ENCODE measurements at regions not wholly inside any gene's neighbourhood (a gene's known extent, or its start where the extent isn't known, plus 50 kb on each side); places are given as distances from the start of the nearest gene placed in this dataset.

DNA sequence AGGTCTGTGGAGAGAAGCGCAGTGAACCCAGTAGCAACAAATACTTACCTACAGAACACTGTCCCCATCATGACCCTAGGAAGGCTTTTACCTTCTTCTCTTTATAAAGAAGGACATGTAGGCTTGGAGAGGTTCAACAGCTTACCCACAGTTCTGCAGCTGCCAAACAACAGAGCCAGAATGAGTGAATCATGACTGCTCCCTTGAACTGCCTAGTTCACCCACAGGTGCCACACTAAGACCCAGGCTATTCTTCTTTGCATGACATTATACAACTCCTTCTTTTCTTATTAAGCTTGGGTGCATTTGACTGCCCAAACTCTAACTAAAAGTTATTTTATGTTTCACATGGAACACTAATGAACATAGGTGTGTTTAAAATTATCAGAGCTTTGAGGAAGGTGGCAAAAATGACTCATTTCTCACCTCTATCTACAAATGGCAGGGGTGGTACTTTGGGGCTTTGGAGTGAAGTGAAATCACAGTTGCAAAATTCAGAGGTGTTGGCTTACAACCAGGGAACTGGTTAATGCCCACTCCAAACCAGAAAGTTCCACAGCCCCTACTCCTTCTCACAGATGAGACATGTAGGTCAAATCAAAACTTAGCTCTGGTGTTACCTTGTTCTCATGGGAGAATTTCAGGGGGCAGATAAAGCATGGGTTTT is 201.6 kb downstream of the SEMA6A start:
- Mint-ChIP-seq H3K27ac (no peak overlapping the region), H3K36me3 (ENCODE audit: low read depth) (peaks cover 2% of the 10 kb centered on the region), H3K4me3 (no peak overlapping the region), H3K4me1 (peaks cover 17% of the 10 kb centered on the region), H3K27me3 (no peaks in the 10 kb centered on the region), H3K9me3 (no peaks in the 10 kb centered on the region)
- DNase-seq, result no peak
- ATAC-seq, result no peak

DNA sequence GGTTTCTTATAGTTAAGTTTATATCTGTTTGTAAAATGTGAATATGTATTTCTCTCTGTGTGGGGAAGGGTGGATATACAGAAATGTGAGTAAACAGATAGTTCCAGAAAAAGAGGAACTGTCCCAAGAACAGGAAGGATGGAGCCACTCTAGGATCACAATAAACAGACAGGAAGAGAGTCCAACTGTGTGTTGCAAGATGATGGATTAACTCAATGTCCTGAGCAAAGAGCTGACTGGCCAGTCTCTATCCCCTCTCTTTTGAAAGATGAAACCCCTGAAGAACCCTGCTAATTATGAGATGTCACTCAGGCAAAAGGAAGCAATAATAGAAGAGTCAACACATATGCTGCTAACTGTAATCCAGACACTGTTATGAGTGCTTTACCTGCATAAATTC is 202.7 kb downstream of the SEMA6A start:
- H3K27me3 Mint-ChIP-seq, result no peaks in the 10 kb centered on the region
- ATAC-seq, result no peak

DNA sequence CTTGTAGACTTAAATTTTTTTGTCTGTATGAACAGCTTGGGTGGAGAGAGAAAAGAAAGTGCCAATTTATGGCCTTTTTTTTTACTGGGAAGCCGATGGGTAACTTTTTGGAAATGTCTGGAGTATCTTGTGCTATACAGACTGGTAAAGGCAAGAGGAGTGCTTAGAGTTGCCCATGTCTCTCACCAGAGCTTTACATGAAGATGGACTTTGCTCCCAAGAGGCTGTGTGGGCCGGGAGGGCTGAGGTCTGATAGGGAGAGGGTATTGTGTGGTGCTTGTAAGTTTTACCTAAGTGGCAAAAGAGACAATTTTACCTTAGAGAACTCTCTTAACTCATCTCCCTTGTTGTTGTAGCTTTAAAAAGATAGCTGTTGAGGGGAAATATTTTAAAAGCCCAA is 203.2 kb downstream of the SEMA6A start:
- no peak for DNase-seq
- Mint-ChIP-seq H3K36me3 (ENCODE audit: low read depth) (peaks cover 2% of the 10 kb centered on the region), H3K4me3 (no peak overlapping the region), H3K27ac (no peak overlapping the region), H3K4me1 (peaks cover 17% of the 10 kb centered on the region), H3K27me3 (no peaks in the 10 kb centered on the region), H3K9me3 (no peaks in the 10 kb centered on the region)
- ATAC-seq, result no peak

More for the DNA sequence above, 202.7 kb downstream of the SEMA6A start:
- Mint-ChIP-seq H3K4me1 (peaks cover 17% of the 10 kb centered on the region), H3K9me3 (no peaks in the 10 kb centered on the region), H3K36me3 (ENCODE audit: low read depth) (peaks cover 2% of the 10 kb centered on the region), H3K27ac (no peak overlapping the region), H3K4me3 (no peak overlapping the region)
- DNase-seq, result no peak

DNA sequence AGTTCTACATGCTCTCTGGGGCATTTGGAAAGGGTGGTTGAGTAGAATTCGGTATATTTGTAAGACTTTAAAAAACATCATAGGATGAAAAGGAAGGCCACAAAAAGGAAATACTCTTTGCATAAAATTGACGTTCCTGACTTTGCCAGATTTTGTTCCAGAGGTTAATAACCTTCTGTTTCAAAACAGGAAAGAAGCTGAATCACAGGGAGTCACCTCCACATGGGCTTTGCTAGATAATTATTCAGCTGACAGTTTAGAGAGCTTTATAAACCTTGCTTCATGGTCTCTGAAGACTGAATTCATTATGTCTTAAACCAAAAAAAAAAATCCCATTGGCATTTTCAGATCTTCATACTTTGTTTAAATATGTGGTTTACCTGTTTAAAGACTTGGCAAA is 203.7 kb downstream of the SEMA6A start:
- Mint-ChIP-seq H3K27ac (no peak overlapping the region), H3K9me3 (peaks cover 1% of the 10 kb centered on the region)

DNA sequence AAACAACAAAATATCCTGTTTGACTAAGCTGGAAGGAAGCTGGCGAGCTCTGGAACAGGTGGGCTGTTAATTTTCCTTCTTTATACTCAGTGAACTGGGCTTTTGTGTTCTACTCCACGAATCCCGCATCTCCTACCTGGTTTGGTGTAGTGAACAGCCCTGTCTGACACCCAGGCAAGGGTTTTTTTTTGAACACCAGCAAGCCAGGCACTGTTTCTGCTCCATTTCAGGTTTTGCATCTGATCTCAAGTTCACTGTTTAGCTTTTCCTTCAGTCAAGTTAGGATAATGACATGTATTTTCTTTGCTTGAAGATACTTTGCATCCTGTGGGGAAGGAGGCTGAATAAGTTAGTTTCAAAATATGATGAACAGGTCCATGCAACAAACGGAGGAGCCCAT is 204.5 kb downstream of the SEMA6A start:
- Mint-ChIP-seq H3K27me3 (no peaks in the 10 kb centered on the region), H3K4me3 (no peak overlapping the region), H3K4me1 (peaks cover 17% of the 10 kb centered on the region), H3K27ac (no peak overlapping the region), H3K36me3 (ENCODE audit: low read depth) (peaks cover 2% of the 10 kb centered on the region), H3K9me3 (peaks cover 8% of the 10 kb centered on the region)
- no peak for ATAC-seq
- DNase-seq, result no peak

More for the DNA sequence above, 203.7 kb downstream of the SEMA6A start:
- peaks cover 2% of the 10 kb centered on the region for H3K36me3 Mint-ChIP-seq (ENCODE audit: low read depth)
- DNase-seq (no peak), ATAC-seq (no peak)
- no peaks in the 10 kb centered on the region for H3K27me3 Mint-ChIP-seq
- H3K4me1 Mint-ChIP-seq, result peaks cover 17% of the 10 kb centered on the region
- H3K4me3 Mint-ChIP-seq, result no peak overlapping the region

DNA sequence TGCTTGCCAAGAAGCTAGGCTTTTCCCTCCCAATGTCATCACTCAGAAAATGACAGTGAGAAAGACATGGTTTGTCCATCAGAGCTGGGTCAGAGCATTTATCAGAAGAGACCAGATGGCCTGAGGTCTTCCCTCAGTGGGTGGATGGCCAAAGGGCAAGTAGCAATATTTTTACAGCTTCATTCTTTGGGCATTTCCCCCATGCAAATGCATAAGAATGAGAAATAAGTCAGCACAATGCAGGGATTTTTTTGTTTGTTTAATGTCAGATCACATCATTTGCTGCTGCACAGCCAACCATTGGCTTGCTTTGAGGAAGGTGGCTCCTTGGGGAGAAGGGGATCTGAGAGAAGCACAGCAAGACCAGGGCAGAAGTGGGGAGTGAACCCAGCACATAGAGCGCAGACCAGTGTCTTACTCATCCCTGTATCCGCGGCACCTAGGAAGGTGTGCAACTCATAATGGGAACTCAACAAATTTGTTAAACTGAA is 209.6 kb downstream of the SEMA6A start:
- Mint-ChIP-seq H3K36me3 (ENCODE audit: low read depth) (peaks cover 12% of the 10 kb centered on the region), H3K27ac (no peak overlapping the region), H3K4me3 (no peak overlapping the region), H3K9me3 (peaks cover 9% of the 10 kb centered on the region), H3K27me3 (no peaks in the 10 kb centered on the region), H3K4me1 (no peaks in the 10 kb centered on the region)
- DNase-seq, result no peak
- ATAC-seq, result no peak

DNA sequence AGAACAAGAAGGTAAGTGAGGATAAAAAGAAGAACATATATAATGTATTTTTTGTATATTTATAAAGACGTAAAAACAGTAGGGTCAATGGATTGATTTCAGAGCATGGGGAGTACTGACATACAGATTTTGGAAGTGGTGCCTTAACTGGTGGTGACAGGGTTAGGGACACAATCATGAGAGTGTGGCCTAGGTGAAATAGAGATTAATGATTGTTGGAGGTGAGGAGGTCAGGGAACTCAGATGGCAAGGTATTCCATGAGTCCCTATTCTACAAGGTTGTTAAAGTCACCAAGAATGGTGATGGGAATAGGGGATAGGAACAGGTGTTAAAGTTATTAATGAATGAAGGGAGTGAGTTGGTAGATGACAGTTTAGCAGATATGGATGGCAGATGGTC is 210.8 kb downstream of the SEMA6A start:
- no peak overlapping the region for H3K27ac Mint-ChIP-seq
- no peak for ATAC-seq
- no peak for DNase-seq
- no peaks in the 10 kb centered on the region for H3K4me1 Mint-ChIP-seq
- peaks cover 12% of the 10 kb centered on the region for H3K36me3 Mint-ChIP-seq (ENCODE audit: low read depth)
- H3K27me3 Mint-ChIP-seq, result no peaks in the 10 kb centered on the region
- H3K4me3 Mint-ChIP-seq, result no peak overlapping the region
- H3K9me3 Mint-ChIP-seq, result peaks cover 9% of the 10 kb centered on the region

DNA sequence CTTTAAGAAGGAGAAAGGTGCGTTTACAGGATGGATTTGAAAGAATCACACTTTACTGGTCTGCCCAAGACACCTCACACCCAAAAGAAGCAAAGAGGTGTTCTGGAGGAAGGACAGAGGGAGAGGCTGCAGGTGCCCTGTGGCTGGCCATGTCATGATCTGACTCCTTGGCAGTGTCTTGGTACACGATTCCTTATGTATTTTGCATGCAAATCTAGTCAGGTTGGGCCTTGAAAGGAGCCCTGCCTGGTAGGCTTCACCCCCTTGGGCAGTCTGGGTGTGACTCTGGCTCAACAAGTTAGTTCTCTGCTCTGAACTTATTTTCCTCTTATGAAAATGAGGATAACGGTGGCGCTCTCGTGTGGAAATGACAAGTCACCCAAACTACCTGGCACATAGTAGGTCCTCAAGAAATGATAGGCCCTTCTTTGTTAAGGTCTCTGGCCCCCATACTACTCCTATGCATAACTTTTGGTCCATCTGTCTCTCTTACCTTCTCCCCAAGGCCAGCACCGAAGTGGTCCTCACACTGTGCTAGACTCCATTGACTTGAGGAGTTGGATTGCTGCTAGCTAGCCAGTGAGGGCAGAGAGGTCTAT is 212.5 kb downstream of the SEMA6A start:
- Mint-ChIP-seq H3K36me3 (ENCODE audit: low read depth) (peaks cover 14% of the 10 kb centered on the region), H3K4me1 (peaks cover 2% of the 10 kb centered on the region), H3K4me3 (no peak overlapping the region), H3K9me3 (peaks cover 9% of the 10 kb centered on the region), H3K27me3 (no peaks in the 10 kb centered on the region), H3K27ac (no peak overlapping the region)
- no peak for ATAC-seq
- DNase-seq, result no peak

DNA sequence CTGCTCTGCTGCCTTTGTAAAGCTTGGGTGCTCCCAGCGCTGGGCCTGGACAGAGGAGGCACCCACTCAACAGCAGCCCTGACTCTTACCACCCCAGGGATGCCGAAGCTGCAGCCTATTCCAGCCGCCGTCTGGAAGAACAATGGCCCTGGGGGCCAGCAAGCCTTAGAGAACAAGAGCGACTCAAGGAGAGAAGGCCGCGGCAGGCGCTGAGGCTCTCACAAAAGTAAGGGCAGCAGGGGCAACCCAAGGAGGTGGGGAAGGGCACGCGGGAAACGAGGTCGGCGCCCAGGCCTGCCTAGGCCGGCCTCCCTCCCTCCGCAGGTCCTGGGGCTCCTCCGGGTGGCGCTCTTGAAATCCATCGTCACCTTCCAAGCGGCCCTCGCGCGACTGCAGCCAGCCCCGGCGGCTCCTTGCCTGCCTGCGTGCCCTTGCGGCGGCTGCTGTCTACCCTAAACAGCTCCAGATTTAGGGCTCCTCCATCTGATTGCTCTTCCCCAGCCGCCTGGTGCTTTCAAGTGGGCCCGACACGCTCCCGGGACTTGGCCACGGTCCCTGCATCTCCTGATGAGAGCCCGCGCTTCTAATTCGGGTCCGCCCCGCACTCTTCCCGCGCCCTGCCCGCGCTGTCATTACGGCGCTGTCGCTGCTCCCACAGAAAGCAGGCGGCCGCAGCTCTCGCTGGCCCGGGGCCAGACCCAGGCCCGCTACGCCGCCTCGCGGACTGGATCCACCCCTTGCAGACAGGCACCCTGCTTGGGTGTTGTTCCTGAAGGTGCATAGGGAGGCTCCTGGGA is 213.3 kb downstream of the SEMA6A start:
- Mint-ChIP-seq H3K4me1 (peaks cover 2% of the 10 kb centered on the region), H3K27ac (no peak overlapping the region), H3K9me3 (peaks cover 9% of the 10 kb centered on the region), H3K27me3 (no peaks in the 10 kb centered on the region), H3K36me3 (ENCODE audit: low read depth) (peaks cover 14% of the 10 kb centered on the region), H3K4me3 (no peak overlapping the region)
- DNase-seq (no peak), ATAC-seq (no peak)

DNA sequence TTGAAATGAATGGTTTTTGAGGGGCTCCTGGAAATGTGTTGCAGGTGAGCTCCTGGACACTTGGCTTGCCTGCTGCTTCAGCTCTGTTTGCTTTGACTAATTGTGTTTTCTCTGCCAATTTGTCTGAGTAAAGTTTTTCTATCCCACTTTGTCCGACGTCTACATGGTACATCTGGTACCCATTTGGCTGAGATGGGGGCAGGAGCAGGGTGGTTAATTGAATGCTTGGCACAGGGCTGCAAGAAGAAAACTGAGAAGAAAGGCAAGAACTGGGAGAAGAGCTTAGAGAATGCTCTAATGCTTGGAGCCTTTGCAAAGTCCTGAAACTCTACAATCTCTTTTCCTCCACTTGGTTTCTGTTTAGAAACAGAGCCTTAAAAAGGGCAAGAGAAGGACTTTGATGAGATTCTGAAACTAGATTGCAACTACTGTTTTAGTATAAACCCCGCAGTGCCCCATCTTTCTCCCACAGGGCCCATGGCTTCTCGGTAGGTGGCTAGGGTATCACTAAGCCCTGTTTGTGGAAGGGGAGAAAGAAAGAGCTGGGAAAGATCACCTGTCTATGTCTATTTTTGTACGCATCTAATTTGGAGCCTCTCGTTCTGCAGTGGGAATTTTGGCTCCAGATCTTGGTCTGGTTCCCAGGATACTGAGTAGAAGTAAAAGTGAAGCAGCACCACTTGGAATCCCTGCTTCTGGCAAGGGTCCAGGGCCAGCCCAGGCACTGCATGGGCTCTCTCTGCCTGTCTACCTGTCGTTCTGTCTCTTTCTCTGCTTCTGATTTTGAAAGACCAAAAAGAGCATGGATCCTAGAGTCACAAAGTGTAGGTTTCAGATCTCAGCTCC is 214.4 kb downstream of the SEMA6A start:
- Mint-ChIP-seq H3K9me3 (peaks cover 3% of the 10 kb centered on the region), H3K27ac (no peak overlapping the region), H3K4me1 (peaks cover 2% of the 10 kb centered on the region), H3K27me3 (no peaks in the 10 kb centered on the region), H3K4me3 (no peak overlapping the region), H3K36me3 (ENCODE audit: low read depth) (peaks cover 16% of the 10 kb centered on the region)
- DNase-seq (no peak), ATAC-seq (no peak)

DNA sequence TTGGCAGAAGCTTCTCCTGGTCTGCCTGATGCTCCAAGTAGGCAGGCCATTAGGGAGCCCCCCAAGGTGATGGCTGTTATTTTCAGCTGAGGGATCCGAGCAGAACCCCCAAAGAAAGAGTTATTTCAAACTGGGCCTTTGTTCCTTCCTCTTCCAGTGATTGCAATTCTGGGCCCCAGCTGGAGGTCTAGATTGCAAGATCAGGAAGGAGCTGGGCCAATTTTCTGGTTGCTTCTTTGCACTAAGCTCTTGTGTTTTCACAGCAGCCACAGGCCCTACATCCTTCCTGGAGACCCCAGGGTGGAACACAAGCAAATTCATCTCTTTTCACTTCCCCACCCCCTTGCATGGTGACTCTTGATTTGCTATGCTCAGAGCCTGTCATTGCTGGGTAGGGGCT is 215.0 kb downstream of the SEMA6A start:
- Mint-ChIP-seq H3K27ac (no peak overlapping the region), H3K27me3 (no peaks in the 10 kb centered on the region), H3K4me1 (peaks cover 2% of the 10 kb centered on the region), H3K4me3 (no peak overlapping the region), H3K9me3 (peaks cover 4% of the 10 kb centered on the region), H3K36me3 (ENCODE audit: low read depth) (peaks cover 17% of the 10 kb centered on the region)
- no peak for DNase-seq
- no peak for ATAC-seq

DNA sequence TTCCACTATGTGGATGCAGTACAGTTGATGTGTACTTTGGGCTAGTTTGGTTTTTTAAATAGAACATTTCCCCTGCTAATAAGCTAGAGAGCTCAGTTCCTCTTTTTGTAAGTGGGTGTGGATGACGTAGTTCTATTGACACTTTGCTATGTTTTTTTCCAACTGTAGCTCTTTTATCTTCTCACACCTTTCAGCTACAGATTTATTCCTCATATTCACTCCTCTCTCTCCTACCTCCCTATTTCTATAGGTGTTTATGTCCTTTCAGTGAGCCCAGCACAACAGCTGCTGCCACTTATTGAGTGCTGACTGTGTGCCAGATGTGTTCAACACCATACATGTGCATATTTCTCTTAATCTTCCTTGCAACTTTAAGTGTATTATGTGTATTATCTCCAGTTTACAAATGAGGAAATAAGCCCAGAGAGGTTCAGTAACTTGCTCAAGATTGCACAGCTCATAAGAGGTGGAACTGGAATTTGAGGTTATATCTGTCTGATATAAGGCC is 215.7 kb downstream of the SEMA6A start:
- no peak for ATAC-seq
- Mint-ChIP-seq H3K27ac (no peak overlapping the region), H3K4me3 (no peak overlapping the region)

DNA sequence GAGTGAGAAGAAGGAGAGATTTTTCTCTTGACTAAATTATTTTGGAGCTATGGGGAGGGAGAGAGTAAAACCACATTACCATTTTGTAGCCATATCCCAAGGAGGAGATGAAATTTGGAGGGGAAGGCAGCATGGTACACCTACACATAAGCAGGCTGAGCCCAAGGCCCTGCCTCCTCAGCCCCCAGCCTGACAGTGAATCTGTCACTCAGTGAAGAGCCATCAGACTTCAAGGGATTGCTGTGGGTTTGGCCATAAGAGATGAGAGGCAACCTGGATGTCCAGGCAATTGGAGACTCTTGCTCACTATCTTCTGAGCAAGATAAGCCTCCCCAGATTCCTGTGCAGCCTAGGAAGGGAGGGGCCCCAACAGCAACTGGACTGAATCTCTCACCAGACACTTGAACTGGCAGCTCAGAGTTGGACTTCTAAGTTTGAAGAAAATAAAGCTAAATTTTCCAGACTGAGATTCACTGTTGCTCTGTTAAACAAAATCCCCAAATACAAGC is 216.6 kb downstream of the SEMA6A start:
- Mint-ChIP-seq H3K27ac (no peak overlapping the region), H3K9me3 (peaks cover 7% of the 10 kb centered on the region), H3K27me3 (no peaks in the 10 kb centered on the region), H3K4me1 (peaks cover 2% of the 10 kb centered on the region), H3K36me3 (ENCODE audit: low read depth) (peaks cover 22% of the 10 kb centered on the region), H3K4me3 (no peak overlapping the region)
- no peak for ATAC-seq
- DNase-seq, result no peak

More for the DNA sequence above, 215.7 kb downstream of the SEMA6A start:
- Mint-ChIP-seq H3K9me3 (peaks cover 4% of the 10 kb centered on the region), H3K27me3 (no peaks in the 10 kb centered on the region), H3K36me3 (ENCODE audit: low read depth) (peaks cover 18% of the 10 kb centered on the region), H3K4me1 (peaks cover 2% of the 10 kb centered on the region)
- DNase-seq, result no peak
